Activated CD4-positive, alpha-beta T cell treated with anti-CD3 and anti-CD28 coated beads, Interleukin-2, amount 10 ng/mL, durations not matched to agents 24 days and 14 days (primary cell): ENCODE measurements at regions not wholly inside any gene's neighbourhood (a gene's known extent, or its start where the extent isn't known, plus 50 kb on each side); places are given as distances from the start of the nearest gene placed in this dataset.
A peak's percentile ranks its signal among the peaks of the same experiment; 100 is the strongest.

ENCODE experiments used
- DNase-seq: peaks from one replicate; pipeline ENCODE4 v3.0.0; 2022
- H3K27ac Mint-ChIP-seq: one replicate; pipeline ENCODE4 v1.8.0; 2022; ENCODE audit warnings: mild to moderate bottlenecking, mixed read lengths
- H3K27me3 Mint-ChIP-seq: one replicate; pipeline ENCODE4 v1.8.0; 2022; ENCODE audit warnings: mixed read lengths
- H3K36me3 Mint-ChIP-seq: one replicate; pipeline ENCODE4 v1.8.0; 2022; ENCODE audit warnings: low read depth, mild to moderate bottlenecking, mixed read lengths
- H3K4me1 Mint-ChIP-seq: one replicate; pipeline ENCODE4 v1.8.0; 2021; ENCODE audit warnings: mixed read lengths
- H3K4me3 Mint-ChIP-seq: one replicate; pipeline ENCODE4 v1.8.0; 2022; ENCODE audit warnings: mild to moderate bottlenecking, moderate library complexity, mixed read lengths
- H3K9me3 Mint-ChIP-seq: one replicate; pipeline ENCODE4 v1.8.0; 2021; ENCODE audit warnings: mixed read lengths
- intact Hi-C: fragments of 100-400 bp; cut with micrococcal nuclease; formaldehyde crosslinking; loops from one replicate; pipeline ENCODE4 v1.15.1; 2023

GRCh38 chr10:4343091-4343490 is 482.9 kb upstream of the AKR1E2 start:
- H3K36me3 Mint-ChIP-seq, result no peaks in the 10 kb centered on the region
- intact Hi-C loops, result loop anchor here (10.0 kb wide), 2 partner anchors 408 to 538 kb away; no protein-coding TSS in a partner anchor

GRCh38 chr10:4338768-4339167 is 487.2 kb upstream of the AKR1E2 start:
- intact Hi-C loops, result no loop called here
- DNase-seq, result no peak
- peaks cover 2% of the 10 kb centered on the region for H3K27me3 Mint-ChIP-seq
- no peak overlapping the region for H3K27ac Mint-ChIP-seq
- no peaks in the 10 kb centered on the region for H3K4me1 Mint-ChIP-seq
- H3K4me3 Mint-ChIP-seq, result no peak overlapping the region
- no peaks in the 10 kb centered on the region for H3K36me3 Mint-ChIP-seq
- H3K9me3 Mint-ChIP-seq, result peaks cover 13% of the 10 kb centered on the region

More at GRCh38 chr10:4343091-4343490, 482.9 kb upstream of the AKR1E2 start:
- H3K4me3 Mint-ChIP-seq, result no peak overlapping the region
- peaks cover 3% of the 10 kb centered on the region for H3K27me3 Mint-ChIP-seq
- H3K27ac Mint-ChIP-seq, result peak overlapping the region; percentile 51
- no peak for DNase-seq
- H3K9me3 Mint-ChIP-seq, result peaks cover 16% of the 10 kb centered on the region
- H3K4me1 Mint-ChIP-seq, result peaks cover 19% of the 10 kb centered on the region

DNA sequence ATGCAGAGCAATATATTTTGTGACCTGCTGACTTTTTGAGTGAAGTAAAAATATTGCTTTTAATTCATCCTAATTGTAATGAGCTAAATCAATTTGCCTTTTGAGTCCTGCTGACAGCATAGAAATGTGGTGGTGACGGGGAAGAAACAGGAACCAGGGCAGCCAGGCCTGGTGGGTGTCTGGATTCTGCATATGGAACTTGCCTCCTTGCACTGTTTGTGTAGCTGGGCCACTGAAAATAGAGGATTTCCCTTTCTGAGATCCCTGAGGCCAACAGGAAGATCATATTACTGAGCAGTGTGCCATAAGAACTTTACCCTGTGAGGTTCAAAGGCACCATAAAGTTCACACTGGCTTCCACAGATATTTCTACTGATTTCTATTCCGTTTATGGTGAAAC is 488.4 kb upstream of the AKR1E2 start:
- peaks cover 2% of the 10 kb centered on the region for H3K27me3 Mint-ChIP-seq
- intact Hi-C loops, result no loop called here
- peaks cover 10% of the 10 kb centered on the region for H3K9me3 Mint-ChIP-seq
- H3K4me1 Mint-ChIP-seq, result no peaks in the 10 kb centered on the region
- H3K36me3 Mint-ChIP-seq, result no peaks in the 10 kb centered on the region
- DNase-seq, result no peak
- H3K27ac Mint-ChIP-seq, result no peak overlapping the region
- no peak overlapping the region for H3K4me3 Mint-ChIP-seq

DNA sequence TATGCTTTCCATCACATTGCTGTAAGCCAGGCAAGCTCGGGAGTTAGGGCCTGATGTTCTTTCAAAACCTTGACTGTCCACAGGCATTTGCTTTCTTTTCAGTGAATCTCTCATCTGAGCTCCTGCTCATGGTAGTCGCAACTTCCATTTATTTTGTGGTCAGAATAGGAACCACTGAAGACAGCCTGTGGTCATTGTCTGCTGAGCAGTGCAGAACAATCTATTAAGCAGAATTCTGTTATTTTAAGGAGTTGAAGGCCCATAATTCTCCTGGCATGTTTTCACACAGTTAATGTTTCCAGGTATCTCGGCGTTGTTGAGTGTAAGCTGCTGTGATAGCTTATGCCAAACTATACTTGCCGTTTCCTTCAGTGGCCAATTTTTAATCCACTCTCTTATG is 491.1 kb upstream of the AKR1E2 start:
- peaks cover 2% of the 10 kb centered on the region for H3K27me3 Mint-ChIP-seq
- no peak overlapping the region for H3K27ac Mint-ChIP-seq
- intact Hi-C loops, result no loop called here
- no peaks in the 10 kb centered on the region for H3K4me1 Mint-ChIP-seq
- no peaks in the 10 kb centered on the region for H3K9me3 Mint-ChIP-seq
- H3K4me3 Mint-ChIP-seq, result no peak overlapping the region
- DNase-seq, result no peak
- H3K36me3 Mint-ChIP-seq, result no peaks in the 10 kb centered on the region

- Mint-ChIP-seq H3K4me3 (no peak overlapping the region), H3K9me3 (no peaks in the 10 kb centered on the region), H3K36me3 (no peaks in the 10 kb centered on the region), H3K4me1 (no peaks in the 10 kb centered on the region), H3K27me3 (peaks cover 2% of the 10 kb centered on the region), H3K27ac (no peak overlapping the region)
- DNase-seq, result no peak
- intact Hi-C loops, result no loop called here
Observed at GRCh38 chr10:4334015-4334414, 492.0 kb upstream of the AKR1E2 start.

GRCh38 chr10:4333459-4333894 is 492.5 kb upstream of the AKR1E2 start:
- peaks cover 2% of the 10 kb centered on the region for H3K27me3 Mint-ChIP-seq
- no peak overlapping the region for H3K27ac Mint-ChIP-seq
- H3K9me3 Mint-ChIP-seq, result no peaks in the 10 kb centered on the region
- H3K36me3 Mint-ChIP-seq, result no peaks in the 10 kb centered on the region
- intact Hi-C loops, result no loop called here
- no peak for DNase-seq
- no peak overlapping the region for H3K4me3 Mint-ChIP-seq
- H3K4me1 Mint-ChIP-seq, result no peaks in the 10 kb centered on the region

DNA sequence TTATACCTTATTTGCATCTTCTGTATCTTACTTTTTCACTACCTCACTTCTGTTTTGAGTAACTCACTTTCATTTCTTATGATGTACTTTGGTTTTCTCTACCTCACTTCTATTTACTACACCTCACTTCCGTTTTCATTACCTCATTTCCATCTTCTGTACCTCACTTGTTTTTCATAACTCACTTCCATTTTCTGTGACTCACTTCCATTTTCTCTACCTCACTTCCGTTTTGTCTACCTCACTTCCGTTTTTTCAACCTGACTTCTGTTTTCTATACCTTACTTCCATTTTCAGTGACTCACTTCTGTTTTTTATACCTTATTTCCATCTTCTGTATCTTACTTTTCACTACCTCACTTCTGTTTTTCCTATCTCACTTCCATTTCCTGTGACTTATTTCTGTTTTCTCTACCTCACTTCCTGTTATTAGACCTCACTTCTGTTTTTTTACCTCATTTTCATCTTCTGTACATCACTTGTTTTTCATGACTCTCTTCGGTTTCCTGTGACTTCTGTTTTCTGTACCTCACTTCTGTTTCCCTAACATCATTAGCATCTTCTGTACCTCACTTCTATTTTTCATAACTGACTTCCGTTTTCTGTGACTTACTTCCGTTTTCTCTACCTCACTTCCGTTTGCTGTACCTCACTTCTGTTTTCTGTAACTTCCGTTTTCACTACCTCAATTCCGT is 493.1 kb upstream of the AKR1E2 start:
- no peak overlapping the region for H3K27ac Mint-ChIP-seq
- peaks cover 2% of the 10 kb centered on the region for H3K27me3 Mint-ChIP-seq
- intact Hi-C loops, result no loop called here
- DNase-seq, result no peak
- H3K9me3 Mint-ChIP-seq, result no peaks in the 10 kb centered on the region
- H3K4me3 Mint-ChIP-seq, result no peak overlapping the region
- H3K4me1 Mint-ChIP-seq, result no peaks in the 10 kb centered on the region
- no peaks in the 10 kb centered on the region for H3K36me3 Mint-ChIP-seq

DNA sequence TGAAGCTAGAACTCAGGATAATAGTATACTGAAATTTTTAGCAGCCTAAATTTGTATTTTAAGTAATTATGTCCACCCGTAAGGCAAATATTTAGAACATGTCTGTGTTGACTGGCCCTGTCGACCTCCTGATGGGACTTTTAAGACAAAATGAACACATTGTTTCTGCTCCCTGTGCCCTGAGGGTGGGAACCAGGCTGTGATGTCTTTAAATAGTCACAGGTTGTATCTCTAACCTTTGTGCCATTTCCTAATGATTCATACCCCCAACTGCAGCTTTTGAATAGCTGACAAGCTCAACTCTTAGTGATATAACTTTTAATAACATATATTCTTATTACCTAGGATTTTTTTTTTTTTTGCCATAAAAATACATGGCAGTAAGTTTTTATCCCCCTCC is 494.9 kb upstream of the AKR1E2 start:
- intact Hi-C loops, result no loop called here
- Mint-ChIP-seq H3K27me3 (peaks cover 4% of the 10 kb centered on the region), H3K4me3 (no peak overlapping the region), H3K36me3 (no peaks in the 10 kb centered on the region), H3K27ac (no peak overlapping the region), H3K9me3 (no peaks in the 10 kb centered on the region), H3K4me1 (no peaks in the 10 kb centered on the region)
- DNase-seq, result no peak

DNA sequence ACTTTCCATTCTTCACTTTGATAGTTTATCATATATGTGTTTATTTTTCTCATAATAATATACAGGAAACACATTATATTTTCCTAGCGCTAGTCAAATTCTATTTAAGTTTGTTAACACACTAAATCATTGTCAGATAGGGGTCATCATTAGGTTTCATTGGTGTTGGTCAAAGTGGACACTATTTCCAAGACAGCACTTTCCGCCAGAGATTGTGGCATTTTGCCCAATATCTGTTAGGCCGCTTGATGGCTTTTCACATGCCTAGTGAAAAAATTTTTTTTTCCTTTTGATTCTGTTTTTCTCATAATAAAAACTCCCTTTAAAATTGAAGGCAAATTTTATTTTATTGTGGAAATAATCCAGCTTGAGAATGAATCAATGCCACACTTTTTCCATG is 495.4 kb upstream of the AKR1E2 start:
- H3K27me3 Mint-ChIP-seq, result peaks cover 6% of the 10 kb centered on the region
- H3K36me3 Mint-ChIP-seq, result no peaks in the 10 kb centered on the region
- DNase-seq, result no peak
- no peaks in the 10 kb centered on the region for H3K4me1 Mint-ChIP-seq
- intact Hi-C loops, result no loop called here
- no peaks in the 10 kb centered on the region for H3K9me3 Mint-ChIP-seq
- H3K4me3 Mint-ChIP-seq, result no peak overlapping the region
- no peak overlapping the region for H3K27ac Mint-ChIP-seq

GRCh38 chr10:4329225-4329624 is 496.8 kb upstream of the AKR1E2 start:
- intact Hi-C loops, result no loop called here
- Mint-ChIP-seq H3K36me3 (no peaks in the 10 kb centered on the region), H3K4me3 (no peak overlapping the region), H3K27me3 (peaks cover 16% of the 10 kb centered on the region), H3K4me1 (no peaks in the 10 kb centered on the region), H3K27ac (no peak overlapping the region), H3K9me3 (no peaks in the 10 kb centered on the region)
- DNase-seq, result no peak

DNA sequence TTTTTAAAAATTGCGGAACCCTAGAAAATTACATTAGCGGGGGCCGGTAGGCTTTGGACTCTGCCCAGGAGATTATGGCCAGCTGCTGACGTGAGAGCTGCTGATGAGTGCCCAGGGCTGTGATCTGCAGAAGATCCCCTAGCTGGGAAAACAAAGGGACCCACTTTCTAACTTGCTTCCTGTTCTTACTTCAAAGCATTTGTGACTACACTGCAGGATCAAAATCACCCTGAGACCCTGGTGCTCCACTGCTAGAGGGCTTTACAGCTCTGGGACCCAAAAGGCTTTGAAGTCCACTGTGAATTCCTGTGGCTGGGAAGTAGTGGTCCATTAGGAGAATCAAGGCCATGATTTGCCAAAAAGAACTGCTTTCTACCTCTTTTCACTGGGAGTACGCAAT is 499.4 kb upstream of the AKR1E2 start:
- no peak overlapping the region for H3K27ac Mint-ChIP-seq
- intact Hi-C loops, result no loop called here
- peaks cover 24% of the 10 kb centered on the region for H3K27me3 Mint-ChIP-seq
- no peak overlapping the region for H3K4me3 Mint-ChIP-seq
- DNase-seq, result no peak
- H3K9me3 Mint-ChIP-seq, result no peaks in the 10 kb centered on the region
- H3K4me1 Mint-ChIP-seq, result no peaks in the 10 kb centered on the region
- H3K36me3 Mint-ChIP-seq, result no peaks in the 10 kb centered on the region

DNA sequence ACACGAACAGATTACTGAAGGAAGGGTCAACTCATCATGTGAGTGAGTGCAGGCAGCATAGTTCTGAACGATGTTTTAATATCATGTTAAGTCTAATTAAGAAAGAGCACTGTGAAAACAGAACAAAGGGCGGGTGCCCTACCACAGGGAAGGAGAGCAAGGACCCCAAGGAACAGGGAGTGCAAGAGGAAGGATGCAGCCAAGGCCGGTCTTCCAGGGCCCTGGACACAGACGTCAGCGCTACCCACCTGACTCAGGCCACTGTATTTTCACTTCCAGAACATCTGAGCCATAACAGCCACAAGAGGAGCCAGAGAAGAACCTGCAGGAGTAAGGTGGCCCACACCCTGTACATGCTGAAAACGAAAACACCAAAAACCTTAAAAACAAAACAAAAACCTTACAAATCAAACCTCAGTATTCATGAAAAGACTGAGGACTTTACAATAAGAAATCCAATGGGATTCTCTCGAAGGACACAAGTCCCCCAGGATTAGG is 506.1 kb upstream of the AKR1E2 start:
- H3K27me3 Mint-ChIP-seq, result peaks cover 16% of the 10 kb centered on the region
- H3K4me3 Mint-ChIP-seq, result no peak overlapping the region
- H3K36me3 Mint-ChIP-seq, result no peaks in the 10 kb centered on the region
- DNase-seq, result no peak
- H3K9me3 Mint-ChIP-seq, result no peaks in the 10 kb centered on the region
- no peaks in the 10 kb centered on the region for H3K4me1 Mint-ChIP-seq
- intact Hi-C loops, result no loop called here
- no peak overlapping the region for H3K27ac Mint-ChIP-seq

DNA sequence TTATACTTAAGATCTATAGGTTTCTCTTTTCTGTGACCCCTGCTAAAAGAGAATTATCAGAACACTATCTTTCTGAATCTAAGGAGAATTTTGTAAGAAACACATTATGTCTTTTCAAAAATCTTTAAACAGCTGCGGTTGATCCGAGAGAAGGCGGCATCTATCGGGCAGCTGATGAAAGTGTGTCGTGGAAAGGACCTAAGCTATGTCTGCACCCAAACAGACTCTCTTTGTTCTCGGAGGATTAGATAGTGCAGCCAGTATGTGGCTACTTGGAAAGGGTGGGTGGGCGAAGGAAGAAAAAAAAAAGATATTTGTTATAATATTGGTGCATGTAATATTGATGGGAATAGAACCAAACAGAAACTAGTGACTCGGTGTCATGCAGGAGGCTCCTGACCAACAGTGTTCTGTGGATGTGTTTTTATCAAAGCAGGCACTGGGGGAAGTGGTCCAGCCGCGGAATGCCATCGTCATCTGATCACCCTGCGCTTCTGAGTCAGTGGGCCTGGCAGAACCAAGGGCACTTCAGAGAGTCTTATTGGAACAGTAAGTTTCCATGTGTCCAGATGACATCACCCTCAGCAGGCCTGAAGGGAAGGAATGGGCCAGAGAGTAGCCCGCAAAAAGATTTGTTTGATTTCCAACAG is 509.7 kb upstream of the AKR1E2 start:
- H3K9me3 Mint-ChIP-seq, result peaks cover 3% of the 10 kb centered on the region
- no peak overlapping the region for H3K4me3 Mint-ChIP-seq
- peaks cover 16% of the 10 kb centered on the region for H3K27me3 Mint-ChIP-seq
- no peaks in the 10 kb centered on the region for H3K4me1 Mint-ChIP-seq
- intact Hi-C loops, result no loop called here
- no peaks in the 10 kb centered on the region for H3K36me3 Mint-ChIP-seq
- DNase-seq, result no peak
- no peak overlapping the region for H3K27ac Mint-ChIP-seq

DNA sequence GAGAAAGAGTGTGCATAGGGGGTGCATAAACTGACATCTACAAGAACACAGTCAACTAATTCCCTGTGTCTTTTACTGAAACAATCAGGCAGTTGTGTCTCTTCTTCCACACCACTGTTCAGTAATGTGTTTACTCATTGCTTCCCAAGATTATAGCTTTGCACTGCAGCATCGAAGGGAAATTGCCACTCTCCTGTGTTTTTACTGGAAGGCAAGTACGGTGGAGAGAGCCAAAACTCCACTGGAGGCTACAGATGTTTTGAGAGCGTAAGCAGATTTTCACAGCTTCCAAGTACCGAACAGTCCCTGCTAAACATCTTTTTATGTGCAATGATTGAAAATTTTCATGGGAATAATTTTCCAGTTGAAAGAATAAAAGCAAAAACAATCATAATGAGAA is 510.5 kb upstream of the AKR1E2 start:
- Mint-ChIP-seq H3K9me3 (peaks cover 3% of the 10 kb centered on the region), H3K27me3 (peaks cover 19% of the 10 kb centered on the region), H3K36me3 (no peaks in the 10 kb centered on the region), H3K4me3 (no peak overlapping the region), H3K27ac (no peak overlapping the region), H3K4me1 (no peaks in the 10 kb centered on the region)
- DNase-seq, result no peak
- intact Hi-C loops, result no loop called here
